ENCODE measurements at regions not wholly inside any gene's neighbourhood (a gene's known extent, or its start where the extent isn't known, plus 50 kb on each side); places are given as distances from the start of the nearest gene placed in this dataset.
A peak's percentile ranks its signal among the peaks of the same experiment; 100 is the strongest.

DNA sequence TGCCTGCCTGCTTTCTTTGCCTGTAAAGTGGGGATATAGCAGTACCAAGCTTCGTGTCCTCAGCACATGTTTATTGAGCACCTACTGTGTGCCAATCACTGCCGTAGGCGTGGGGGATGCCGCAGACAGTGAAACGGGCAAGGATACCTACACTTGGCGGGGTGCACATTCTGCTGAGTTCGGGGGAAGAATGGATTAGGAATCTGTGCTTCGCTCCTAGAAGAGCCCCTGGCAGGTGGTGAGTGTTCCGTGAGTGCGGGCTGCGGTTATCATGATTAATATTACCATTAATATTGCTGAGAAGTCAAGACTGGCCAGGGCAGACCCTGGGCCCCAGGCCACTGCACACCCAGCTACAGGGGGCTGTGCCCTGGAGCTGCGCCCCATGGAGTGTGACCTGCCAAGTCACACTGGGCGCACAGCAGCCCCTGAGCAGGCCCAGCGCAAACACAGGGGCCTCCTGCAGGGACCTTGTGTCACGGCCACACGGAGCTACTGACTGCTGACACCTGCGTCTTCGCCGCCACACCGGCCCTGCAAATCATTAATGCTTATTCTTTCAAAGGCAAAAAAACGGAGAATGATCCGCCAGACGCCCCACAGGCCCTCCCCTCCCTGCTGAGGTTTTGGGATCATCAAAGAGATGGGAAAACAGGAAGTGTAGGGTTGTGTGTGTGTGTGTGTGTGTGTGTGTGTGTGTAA lies 213.4 kb upstream of the GSE1 start (continued):
- TF ChIP-seq SOX6 (IDR thresholded peaks at IDR 0.05) (no peak), SOX6 (CRISPR knock-in tag; IDR thresholded peaks at IDR 0.05) (no peak), ZNF558 (CRISPR knock-in tag; IDR thresholded peaks at IDR 0.05; ENCODE audit: borderline replicate concordance) (no peak), MTA1 (CRISPR knock-in tag; IDR thresholded peaks at IDR 0.05; ENCODE audit: borderline replicate concordance) (peak; percentile 74; the same call in 1 of the 2 replicates), FOXO1 (CRISPR knock-in tag; IDR thresholded peaks at IDR 0.05) (no peak), MED1 (CRISPR knock-in tag; IDR thresholded peaks at IDR 0.05) (no peak), SSRP1 (CRISPR knock-in tag; IDR thresholded peaks at IDR 0.05) (no peak), CENPX (CRISPR knock-in tag; IDR thresholded peaks at IDR 0.05) (no peak), ZMYM4 (CRISPR knock-in tag; IDR thresholded peaks at IDR 0.05) (no peak), IKZF1 (IDR thresholded peaks at IDR 0.05) (no peak), ZSCAN29 (CRISPR knock-in tag; conservative IDR thresholded peaks at IDR 0.05) (no peak), RFX3 (CRISPR knock-in tag; IDR thresholded peaks at IDR 0.05) (no peak), ZNF451 (CRISPR knock-in tag; IDR thresholded peaks at IDR 0.05) (no peak), ZBTB42 (CRISPR knock-in tag; IDR thresholded peaks at IDR 0.05) (no peak), TGIF2 (CRISPR knock-in tag; IDR thresholded peaks at IDR 0.05) (no peak)
- TF ChIP-seq, protein P1, sequence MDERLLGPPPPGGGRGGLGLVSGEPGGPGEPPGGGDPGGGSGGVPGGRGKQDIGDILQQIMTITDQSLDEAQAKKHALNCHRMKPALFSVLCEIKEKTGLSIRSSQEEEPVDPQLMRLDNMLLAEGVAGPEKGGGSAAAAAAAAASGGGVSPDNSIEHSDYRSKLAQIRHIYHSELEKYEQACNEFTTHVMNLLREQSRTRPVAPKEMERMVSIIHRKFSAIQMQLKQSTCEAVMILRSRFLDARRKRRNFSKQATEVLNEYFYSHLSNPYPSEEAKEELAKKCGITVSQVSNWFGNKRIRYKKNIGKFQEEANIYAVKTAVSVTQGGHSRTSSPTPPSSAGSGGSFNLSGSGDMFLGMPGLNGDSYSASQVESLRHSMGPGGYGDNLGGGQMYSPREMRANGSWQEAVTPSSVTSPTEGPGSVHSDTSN (CRISPR knock-in tag; IDR thresholded peaks at IDR 0.05): no peak
- TF ChIP-seq, protein P2, sequence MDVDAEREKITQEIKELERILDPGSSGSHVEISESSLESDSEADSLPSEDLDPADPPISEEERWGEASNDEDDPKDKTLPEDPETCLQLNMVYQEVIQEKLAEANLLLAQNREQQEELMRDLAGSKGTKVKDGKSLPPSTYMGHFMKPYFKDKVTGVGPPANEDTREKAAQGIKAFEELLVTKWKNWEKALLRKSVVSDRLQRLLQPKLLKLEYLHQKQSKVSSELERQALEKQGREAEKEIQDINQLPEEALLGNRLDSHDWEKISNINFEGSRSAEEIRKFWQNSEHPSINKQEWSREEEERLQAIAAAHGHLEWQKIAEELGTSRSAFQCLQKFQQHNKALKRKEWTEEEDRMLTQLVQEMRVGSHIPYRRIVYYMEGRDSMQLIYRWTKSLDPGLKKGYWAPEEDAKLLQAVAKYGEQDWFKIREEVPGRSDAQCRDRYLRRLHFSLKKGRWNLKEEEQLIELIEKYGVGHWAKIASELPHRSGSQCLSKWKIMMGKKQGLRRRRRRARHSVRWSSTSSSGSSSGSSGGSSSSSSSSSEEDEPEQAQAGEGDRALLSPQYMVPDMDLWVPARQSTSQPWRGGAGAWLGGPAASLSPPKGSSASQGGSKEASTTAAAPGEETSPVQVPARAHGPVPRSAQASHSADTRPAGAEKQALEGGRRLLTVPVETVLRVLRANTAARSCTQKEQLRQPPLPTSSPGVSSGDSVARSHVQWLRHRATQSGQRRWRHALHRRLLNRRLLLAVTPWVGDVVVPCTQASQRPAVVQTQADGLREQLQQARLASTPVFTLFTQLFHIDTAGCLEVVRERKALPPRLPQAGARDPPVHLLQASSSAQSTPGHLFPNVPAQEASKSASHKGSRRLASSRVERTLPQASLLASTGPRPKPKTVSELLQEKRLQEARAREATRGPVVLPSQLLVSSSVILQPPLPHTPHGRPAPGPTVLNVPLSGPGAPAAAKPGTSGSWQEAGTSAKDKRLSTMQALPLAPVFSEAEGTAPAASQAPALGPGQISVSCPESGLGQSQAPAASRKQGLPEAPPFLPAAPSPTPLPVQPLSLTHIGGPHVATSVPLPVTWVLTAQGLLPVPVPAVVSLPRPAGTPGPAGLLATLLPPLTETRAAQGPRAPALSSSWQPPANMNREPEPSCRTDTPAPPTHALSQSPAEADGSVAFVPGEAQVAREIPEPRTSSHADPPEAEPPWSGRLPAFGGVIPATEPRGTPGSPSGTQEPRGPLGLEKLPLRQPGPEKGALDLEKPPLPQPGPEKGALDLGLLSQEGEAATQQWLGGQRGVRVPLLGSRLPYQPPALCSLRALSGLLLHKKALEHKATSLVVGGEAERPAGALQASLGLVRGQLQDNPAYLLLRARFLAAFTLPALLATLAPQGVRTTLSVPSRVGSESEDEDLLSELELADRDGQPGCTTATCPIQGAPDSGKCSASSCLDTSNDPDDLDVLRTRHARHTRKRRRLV (CRISPR knock-in tag; IDR thresholded peaks at IDR 0.05): no peak
- TF ChIP-seq, protein P3, sequence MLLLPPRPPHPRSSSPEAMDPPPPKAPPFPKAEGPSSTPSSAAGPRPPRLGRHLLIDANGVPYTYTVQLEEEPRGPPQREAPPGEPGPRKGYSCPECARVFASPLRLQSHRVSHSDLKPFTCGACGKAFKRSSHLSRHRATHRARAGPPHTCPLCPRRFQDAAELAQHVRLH (CRISPR knock-in tag; IDR thresholded peaks at IDR 0.05; ENCODE audit: borderline replicate concordance, low read depth): no peak
- TF ChIP-seq, protein P4, sequence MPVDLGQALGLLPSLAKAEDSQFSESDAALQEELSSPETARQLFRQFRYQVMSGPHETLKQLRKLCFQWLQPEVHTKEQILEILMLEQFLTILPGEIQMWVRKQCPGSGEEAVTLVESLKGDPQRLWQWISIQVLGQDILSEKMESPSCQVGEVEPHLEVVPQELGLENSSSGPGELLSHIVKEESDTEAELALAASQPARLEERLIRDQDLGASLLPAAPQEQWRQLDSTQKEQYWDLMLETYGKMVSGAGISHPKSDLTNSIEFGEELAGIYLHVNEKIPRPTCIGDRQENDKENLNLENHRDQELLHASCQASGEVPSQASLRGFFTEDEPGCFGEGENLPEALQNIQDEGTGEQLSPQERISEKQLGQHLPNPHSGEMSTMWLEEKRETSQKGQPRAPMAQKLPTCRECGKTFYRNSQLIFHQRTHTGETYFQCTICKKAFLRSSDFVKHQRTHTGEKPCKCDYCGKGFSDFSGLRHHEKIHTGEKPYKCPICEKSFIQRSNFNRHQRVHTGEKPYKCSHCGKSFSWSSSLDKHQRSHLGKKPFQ (CRISPR knock-in tag; IDR thresholded peaks at IDR 0.05; ENCODE audit: insufficient replicate concordance): peak; percentile 39
- TF ChIP-seq, protein P5, sequence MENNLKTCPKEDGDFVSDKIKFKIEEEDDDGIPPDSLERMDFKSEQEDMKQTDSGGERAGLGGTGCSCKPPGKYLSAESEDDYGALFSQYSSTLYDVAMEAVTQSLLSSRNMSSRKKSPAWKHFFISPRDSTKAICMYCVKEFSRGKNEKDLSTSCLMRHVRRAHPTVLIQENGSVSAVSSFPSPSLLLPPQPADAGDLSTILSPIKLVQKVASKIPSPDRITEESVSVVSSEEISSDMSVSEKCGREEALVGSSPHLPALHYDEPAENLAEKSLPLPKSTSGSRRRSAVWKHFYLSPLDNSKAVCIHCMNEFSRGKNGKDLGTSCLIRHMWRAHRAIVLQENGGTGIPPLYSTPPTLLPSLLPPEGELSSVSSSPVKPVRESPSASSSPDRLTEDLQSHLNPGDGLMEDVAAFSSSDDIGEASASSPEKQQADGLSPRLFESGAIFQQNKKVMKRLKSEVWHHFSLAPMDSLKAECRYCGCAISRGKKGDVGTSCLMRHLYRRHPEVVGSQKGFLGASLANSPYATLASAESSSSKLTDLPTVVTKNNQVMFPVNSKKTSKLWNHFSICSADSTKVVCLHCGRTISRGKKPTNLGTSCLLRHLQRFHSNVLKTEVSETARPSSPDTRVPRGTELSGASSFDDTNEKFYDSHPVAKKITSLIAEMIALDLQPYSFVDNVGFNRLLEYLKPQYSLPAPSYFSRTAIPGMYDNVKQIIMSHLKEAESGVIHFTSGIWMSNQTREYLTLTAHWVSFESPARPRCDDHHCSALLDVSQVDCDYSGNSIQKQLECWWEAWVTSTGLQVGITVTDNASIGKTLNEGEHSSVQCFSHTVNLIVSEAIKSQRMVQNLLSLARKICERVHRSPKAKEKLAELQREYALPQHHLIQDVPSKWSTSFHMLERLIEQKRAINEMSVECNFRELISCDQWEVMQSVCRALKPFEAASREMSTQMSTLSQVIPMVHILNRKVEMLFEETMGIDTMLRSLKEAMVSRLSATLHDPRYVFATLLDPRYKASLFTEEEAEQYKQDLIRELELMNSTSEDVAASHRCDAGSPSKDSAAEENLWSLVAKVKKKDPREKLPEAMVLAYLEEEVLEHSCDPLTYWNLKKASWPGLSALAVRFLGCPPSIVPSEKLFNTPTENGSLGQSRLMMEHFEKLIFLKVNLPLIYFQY (CRISPR knock-in tag; IDR thresholded peaks at IDR 0.05; ENCODE audit: borderline replicate concordance): no peak
